Stimulated activated CD4-positive, alpha-beta T cell treated with anti-CD3 and anti-CD28 coated beads, Interleukin-4, amount 100 ng/mL, for 48 hours (primary cell): ENCODE measurements at regions not wholly inside any gene's neighbourhood (a gene's known extent, or its start where the extent isn't known, plus 50 kb on each side); places are given as distances from the start of the nearest gene placed in this dataset.
"Not testable (repeated sequence)": the region's sequence is repeated elsewhere in the genome, so short reads cannot be mapped to it uniquely, and the experiment has no call there.

Source experiments
- DNase-seq, 2 donors: peaks; one replicate each; pipeline ENCODE4 v3.0.0-alpha.2; 2020; ENCODE audit warnings: low read depth in 2 of 2

GRCh38 chr21:31609081-31609480, 50.4 kb upstream of the SOD1 start:
- DNase-seq = no peak

GRCh38 chr21:31607791-31608190, 51.7 kb upstream of the SOD1 start:
- no peak for DNase-seq

DNA sequence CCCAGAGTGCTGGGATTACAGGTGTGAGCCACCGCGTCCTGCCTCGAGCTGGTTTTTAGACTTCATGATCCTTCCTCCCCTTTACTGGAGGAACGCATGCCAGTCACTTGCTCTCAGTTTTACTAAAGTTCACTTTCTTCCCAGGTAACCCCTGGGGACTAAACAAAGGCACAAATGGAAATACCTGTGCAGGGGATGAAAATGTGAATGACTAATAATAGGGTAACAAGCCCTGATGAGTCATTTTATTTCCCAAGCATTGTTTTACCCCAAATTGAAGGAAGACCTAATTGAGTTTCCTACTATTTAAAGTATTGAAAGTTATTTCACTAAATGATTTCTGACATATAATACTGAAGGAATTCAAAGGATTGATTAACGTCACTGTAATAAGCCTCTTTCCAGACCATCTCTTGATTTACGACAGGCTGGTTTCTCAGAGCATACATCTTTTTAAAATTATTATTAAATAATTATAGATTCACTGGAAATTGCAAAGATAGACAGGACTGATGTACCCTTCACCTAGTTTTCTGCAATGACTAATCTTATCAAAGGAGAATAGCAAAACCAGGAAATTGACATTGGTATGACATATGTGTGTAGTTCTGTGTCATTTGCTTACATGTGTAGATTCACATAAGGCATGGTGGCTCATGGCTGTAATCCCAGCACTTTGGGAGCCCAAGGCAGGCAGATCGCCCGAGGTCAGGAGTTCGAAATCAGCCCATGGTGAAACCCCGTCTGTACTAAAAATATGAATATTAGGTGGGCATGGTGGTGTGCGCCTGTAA, 53.2 kb upstream of the SOD1 start:
- DNase-seq = no peak

- DNase-seq = peak; percentile 63 to 71
These were observed 54.8 kb upstream of the SOD1 start for GRCh38 chr21:31604591-31605190.

DNA sequence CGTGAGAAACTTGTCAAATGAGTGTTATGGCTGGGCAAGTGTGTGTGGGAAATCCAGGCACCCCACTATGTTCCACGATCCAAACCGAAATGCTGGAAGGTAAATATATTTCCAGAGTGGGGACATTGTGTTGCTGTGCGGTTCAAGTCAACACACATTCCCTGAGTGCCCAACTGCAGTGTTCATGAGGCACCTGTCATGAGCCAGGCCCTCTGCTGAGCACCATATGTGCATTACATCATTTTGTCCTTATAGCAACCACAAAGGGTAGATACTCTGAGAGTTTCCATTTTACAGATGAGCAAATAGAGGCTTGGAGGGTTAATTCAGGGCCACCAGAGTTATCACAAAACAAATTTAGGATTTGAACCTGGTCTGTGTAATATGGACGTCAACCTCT, 59.9 kb upstream of the SOD1 start:
- no peak for DNase-seq

- no peak for DNase-seq
These were observed 60.5 kb upstream of the SOD1 start for GRCh38 chr21:31599013-31599412.

GRCh38 chr21:31597683-31598082, 61.8 kb upstream of the SOD1 start:
- DNase-seq = no peak

- DNase-seq = no peak
These were observed 63.4 kb upstream of the SOD1 start for GRCh38 chr21:31596055-31596454.

DNA sequence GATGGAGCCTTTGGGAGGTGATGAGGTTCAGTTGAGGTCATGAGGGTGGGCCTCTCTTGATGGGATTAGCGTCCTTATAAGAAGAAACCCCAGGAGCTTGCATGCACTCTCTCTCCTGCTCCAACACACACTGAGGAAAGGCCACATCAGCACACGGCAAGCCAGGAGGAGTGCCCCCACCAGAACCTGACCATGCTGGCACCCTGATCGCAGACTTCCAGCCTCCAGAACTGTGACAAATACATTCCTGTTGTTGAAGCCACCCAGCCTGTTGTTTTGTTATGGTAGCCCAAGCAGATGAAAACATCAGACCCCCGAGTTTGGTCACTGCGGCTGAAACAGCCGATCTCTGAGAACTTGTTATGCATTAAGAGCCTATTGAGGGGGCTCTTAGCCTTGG, 64.8 kb upstream of the SOD1 start:
- DNase-seq = no peak

- DNase-seq = no peak
These were observed 65.2 kb upstream of the SOD1 start for GRCh38 chr21:31594279-31594678.

- no peak for DNase-seq
These were observed 66.4 kb upstream of the SOD1 start for GRCh38 chr21:31592963-31593560.

GRCh38 chr21:31592516-31592915, 67.0 kb upstream of the SOD1 start:
- DNase-seq = no peak

GRCh38 chr21:31589820-31590219, 69.7 kb upstream of the SOD1 start:
- DNase-seq = no peak

DNA sequence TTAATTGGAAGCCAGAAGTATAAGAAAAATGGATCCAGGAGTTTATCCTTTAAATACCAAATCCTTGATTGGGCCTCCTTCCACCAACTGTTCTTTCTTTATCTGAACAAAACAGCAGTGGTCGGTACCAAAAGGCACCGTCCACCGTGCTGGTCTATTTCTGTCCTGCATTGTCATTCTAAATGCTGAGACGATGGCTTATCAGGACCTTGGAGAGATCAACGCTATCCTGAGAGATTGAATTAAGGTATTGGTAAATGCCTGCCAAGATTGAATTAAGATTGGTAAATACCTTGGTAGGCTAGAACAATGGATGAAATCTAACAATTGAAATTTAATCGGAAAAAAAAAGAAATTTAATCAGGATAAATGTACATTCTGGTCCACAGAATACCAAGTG, 73.4 kb upstream of the SOD1 start:
- no peak for DNase-seq

- DNase-seq = not testable (repeated sequence)
These were observed 75.6 kb upstream of the SOD1 start for GRCh38 chr21:31583937-31584336.

DNA sequence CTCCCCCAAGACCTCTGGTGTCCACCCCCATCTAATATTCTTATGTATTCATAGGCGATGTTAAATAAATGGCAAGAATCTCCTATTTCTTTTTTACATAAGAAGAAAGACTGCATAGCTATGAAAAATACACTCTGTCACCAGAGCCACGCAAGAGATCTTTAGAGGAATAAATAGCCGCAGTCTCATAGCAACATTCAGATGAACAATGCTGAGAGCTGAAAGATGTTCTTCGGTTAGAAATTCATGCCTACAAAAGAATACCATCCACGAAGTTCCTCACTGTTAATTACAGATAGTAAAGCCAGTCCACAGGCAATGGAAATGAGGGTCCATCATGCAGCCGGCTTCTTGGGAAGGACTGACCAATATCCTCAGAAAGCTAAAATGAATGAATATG, 76.0 kb upstream of the SOD1 start:
- DNase-seq = no peak

- DNase-seq = peak; percentile 51 to 68
These were observed 78.6 kb upstream of the SOD1 start for GRCh38 chr21:31580866-31581276.

GRCh38 chr21:31577271-31577670, 82.2 kb upstream of the SOD1 start:
- no peak for DNase-seq

- DNase-seq = no peak
These were observed 83.1 kb upstream of the SOD1 start for GRCh38 chr21:31576428-31576827.

GRCh38 chr21:31573217-31573616, 86.3 kb upstream of the SOD1 start:
- no peak for DNase-seq

GRCh38 chr21:31571879-31572278, 87.6 kb upstream of the SOD1 start:
- DNase-seq = no peak

DNA sequence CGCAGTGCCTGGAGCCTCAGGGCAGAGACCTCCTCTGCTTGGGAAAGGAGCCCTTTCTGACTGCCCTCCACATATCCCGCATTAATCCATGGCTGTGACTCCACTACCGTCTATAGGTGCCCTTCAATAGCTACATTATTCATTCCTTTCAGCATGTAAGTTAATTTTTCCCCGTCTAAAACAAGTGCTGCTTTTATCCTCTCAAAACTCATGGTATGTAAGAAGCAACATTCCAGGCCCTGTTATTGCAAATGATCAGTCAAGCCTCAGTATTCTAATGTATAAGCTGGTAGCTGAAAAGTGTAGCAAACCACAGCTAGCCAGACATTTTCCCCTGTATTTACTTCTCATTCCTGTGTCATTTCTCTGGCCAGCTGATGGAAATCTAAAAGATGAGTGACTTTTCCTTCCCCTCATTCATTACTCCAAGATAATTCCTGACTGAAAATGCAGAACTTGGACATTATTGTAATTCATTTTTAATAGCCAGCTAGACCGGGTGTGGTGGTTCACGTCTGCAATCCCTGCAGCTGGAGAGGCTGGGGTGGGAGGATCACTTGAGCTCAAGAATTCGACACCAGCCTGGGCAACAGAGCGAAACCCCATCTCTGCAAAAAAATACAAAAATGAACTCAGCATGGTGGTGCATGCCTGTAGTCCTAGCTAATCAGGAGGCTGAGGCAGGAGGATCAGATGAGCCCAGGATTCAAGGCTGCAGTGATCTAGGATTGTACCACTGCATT, 88.5 kb upstream of the SOD1 start:
- DNase-seq = no peak

GRCh38 chr21:31566611-31567010, 92.9 kb upstream of the SOD1 start:
- no peak for DNase-seq
